Upper lobe of right lung (tissue), 1 donor: ENCODE measurements at regions not wholly inside any gene's neighbourhood (a gene's known extent, or its start where the extent isn't known, plus 50 kb on each side); places are given as distances from the start of the nearest gene placed in this dataset.

Experiments
- ATAC-seq: fragments of 200-7000 bp; cut with Tn5 transposase; one replicate; pipeline ENCODE4 v1.9.1; 2020; ENCODE audit warnings: mild to moderate bottlenecking, moderate library complexity
- DNase-seq: peaks from one replicate; pipeline ENCODE4 v3.0.0-alpha.2; 2020
- H3K27ac ChIP-seq: fragments of 200-600 bp; one replicate; pipeline ENCODE4 v1.8.0; 2022
- H3K27me3 ChIP-seq: fragments of 200-600 bp; one replicate; pipeline ENCODE4 v1.8.0; 2022; ENCODE audit warnings: mild to moderate bottlenecking
- H3K36me3 ChIP-seq: fragments of 200-600 bp; one replicate; pipeline ENCODE4 v1.8.0; 2022
- H3K4me1 ChIP-seq: fragments of 200-600 bp; one replicate; pipeline ENCODE4 v1.8.0; 2022
- H3K4me3 ChIP-seq: fragments of 200-600 bp; one replicate; pipeline ENCODE4 v1.8.0; 2022; ENCODE audit warnings: mild to moderate bottlenecking
- H3K9me3 ChIP-seq: fragments of 200-600 bp; one replicate; pipeline ENCODE4 v1.8.0; 2022
- intact Hi-C: fragments of 100-400 bp; cut with DNase I; formaldehyde crosslinking; loops from one replicate; pipeline ENCODE4 v1.11.0; 2022
- TF ChIP-seq, protein P1 (sequence below): fragments of 200-600 bp; IDR thresholded peaks from one replicate; pipeline ENCODE4 v1.8.0; 2022; ENCODE audit warnings: antibody characterized with exemption
- donor health status: DM: no; HTN: yes; CAD: no; lungs with severe emphysema.

DNA sequence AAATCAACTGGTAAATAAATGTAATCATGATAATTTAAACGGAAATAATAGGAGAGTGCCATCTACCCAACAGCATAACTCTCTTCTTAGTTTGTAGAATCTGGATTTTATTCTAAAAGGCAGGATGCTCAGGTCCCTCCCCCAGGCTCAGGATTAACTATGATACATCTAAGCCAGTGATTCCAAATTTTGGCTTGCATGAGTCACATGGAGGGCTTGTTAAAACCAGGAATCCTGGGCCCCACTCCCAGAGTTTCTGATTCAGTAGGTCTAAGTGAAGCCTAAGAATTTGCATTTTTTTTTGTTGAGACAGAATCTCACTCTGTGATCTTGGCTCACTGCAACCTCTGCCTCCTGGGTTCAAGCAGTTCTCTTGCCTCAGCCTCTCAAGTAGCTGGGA, 62.3 kb upstream of the ZFR start:
- Histone ChIP-seq H3K4me1 (peaks cover 8% of the 10 kb centered on the region), H3K4me3 (no peak overlapping the region), H3K27ac (peak overlapping the region; percentile 7), H3K27me3 (no peaks in the 10 kb centered on the region), H3K36me3 (no peaks in the 10 kb centered on the region), H3K9me3 (no peaks in the 10 kb centered on the region)
- intact Hi-C loops: no loop called here
- ATAC-seq: no peak
- TF ChIP-seq, protein P1, sequence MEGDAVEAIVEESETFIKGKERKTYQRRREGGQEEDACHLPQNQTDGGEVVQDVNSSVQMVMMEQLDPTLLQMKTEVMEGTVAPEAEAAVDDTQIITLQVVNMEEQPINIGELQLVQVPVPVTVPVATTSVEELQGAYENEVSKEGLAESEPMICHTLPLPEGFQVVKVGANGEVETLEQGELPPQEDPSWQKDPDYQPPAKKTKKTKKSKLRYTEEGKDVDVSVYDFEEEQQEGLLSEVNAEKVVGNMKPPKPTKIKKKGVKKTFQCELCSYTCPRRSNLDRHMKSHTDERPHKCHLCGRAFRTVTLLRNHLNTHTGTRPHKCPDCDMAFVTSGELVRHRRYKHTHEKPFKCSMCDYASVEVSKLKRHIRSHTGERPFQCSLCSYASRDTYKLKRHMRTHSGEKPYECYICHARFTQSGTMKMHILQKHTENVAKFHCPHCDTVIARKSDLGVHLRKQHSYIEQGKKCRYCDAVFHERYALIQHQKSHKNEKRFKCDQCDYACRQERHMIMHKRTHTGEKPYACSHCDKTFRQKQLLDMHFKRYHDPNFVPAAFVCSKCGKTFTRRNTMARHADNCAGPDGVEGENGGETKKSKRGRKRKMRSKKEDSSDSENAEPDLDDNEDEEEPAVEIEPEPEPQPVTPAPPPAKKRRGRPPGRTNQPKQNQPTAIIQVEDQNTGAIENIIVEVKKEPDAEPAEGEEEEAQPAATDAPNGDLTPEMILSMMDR: no peak
- no peak for DNase-seq

DNA sequence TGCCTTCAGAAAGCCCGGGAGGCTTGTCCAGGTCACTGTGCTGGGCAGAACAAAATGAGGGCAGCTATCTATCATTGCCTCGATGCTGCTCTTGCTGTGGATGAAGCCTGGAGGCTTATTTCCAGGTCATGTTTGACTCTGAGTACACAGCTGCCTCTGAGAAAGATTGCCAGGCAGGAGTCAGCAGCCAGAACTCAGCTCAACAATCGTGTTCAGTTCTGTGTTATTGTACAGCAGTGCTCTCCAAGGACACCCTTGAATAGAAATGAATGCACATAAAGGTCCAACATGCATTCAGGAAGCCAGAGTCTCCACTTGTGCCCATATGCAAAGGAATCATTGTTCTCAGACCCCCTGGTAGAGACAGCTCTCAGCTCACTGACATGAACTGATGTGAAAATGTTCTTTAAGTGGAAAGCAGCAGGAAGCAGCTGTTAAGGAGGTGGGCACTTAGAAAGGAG, 61.7 kb upstream of the ZFR start:
- Histone ChIP-seq H3K27me3 (no peaks in the 10 kb centered on the region), H3K4me1 (peaks cover 8% of the 10 kb centered on the region), H3K9me3 (no peaks in the 10 kb centered on the region), H3K36me3 (no peaks in the 10 kb centered on the region), H3K4me3 (no peak overlapping the region), H3K27ac (peak overlapping the region; percentile 7)
- TF ChIP-seq, protein P1: no peak
- DNase-seq: no peak
- intact Hi-C loops: no loop called here
- ATAC-seq: peak; percentile 17

DNA sequence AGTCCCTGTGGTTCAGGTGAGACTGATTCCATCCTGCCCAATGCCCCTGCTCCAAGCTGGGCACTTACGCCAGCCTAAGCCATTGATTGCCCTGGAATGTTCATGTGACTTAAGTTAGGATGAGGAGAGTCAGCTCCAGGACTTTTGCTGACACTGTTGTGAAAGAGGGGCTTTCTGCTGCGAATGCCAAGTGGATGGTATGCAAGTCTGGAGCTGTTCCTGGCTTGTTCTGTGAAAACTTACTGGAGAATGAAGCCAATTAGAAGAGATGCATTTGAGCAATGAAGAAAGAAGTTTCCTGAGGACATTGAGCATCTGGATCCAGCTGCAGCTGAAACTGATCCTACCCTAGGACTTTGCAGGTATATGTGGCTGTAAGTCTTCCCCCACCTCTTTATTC, 61.2 kb upstream of the ZFR start:
- ATAC-seq (peak; percentile 26), DNase-seq (no peak)
- no peaks in the 10 kb centered on the region for H3K9me3 ChIP-seq
- H3K27me3 ChIP-seq: no peaks in the 10 kb centered on the region
- H3K27ac ChIP-seq: peak overlapping the region; percentile 7
- intact Hi-C loops: no loop called here
- H3K4me1 ChIP-seq: peaks cover 8% of the 10 kb centered on the region
- no peak overlapping the region for H3K4me3 ChIP-seq
- no peaks in the 10 kb centered on the region for H3K36me3 ChIP-seq
- TF ChIP-seq, protein P1: no peak

DNA sequence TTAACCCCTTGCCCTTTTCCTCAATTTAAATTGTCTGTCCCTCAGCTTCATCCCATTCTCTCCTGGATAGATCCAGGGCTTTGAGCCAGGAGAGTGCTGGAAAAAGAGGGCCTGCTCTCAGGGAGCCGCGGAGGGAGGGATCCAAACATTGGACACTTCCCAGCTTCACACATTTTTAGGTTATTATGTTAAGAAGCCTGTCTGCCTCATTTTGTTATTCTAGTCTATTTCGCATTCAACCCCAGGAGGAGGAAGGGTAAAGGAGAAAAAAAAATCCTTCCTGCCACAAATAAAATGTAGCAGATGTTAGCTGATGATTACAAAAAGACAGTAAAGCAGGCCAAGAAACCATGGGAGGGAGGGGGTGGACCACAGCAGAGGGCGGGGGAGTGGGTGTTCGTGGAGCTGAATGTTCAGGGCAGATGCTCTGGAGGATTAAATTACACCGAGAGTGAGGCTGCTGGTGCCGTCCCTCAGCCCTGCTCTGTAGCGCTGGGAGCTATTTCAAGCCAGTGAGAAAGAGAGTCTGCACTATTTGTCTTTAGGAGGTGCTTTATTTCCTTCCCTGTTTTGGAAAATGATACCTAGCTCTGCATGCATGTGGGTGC, 60.6 kb upstream of the ZFR start:
- H3K4me3 ChIP-seq: no peak overlapping the region
- intact Hi-C loops: no loop called here

DNA sequence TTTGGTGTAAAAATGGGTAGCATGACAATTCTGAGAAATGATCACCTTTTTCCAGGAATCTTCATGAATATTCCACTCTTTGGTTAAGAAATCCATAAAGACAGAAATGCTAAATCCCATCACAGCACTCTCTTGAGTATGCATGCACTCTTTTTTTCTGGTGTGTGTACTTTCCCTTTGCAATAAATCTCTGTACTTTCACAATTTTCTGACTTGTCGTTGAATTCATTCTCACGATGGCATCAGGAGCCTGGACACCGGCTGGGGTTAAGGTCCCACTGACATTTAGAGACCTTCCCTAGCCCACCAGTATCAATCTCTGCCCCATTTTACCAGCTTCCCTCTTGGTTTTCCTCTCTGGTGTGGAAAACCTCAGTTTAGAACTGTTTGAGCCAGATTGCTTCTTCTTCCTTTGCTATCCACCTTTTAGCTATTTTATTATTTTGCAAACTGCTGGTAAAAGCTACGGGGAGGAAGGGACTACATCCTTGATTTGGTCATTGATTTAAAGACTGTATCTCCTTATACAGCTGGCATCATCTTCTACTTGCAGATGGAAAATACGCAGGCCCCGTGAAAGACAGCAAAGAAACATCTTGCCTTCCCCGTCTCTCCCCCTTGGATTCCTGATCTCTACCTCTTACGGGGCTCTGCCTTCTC, 59.9 kb upstream of the ZFR start:
- Histone ChIP-seq H3K9me3 (no peaks in the 10 kb centered on the region), H3K36me3 (no peaks in the 10 kb centered on the region), H3K27me3 (no peaks in the 10 kb centered on the region), H3K27ac (peak overlapping the region; percentile 30), H3K4me1 (peaks cover 8% of the 10 kb centered on the region), H3K4me3 (no peak overlapping the region)
- intact Hi-C loops: no loop called here
- ATAC-seq: no peak
- no peak for DNase-seq
- TF ChIP-seq, protein P1: no peak

More for the DNA sequence above, 60.6 kb upstream of the ZFR start:
- DNase-seq (no peak), ATAC-seq (peak; percentile 65)
- no peaks in the 10 kb centered on the region for H3K27me3 ChIP-seq
- peak overlapping the region; percentile 30 for H3K27ac ChIP-seq
- TF ChIP-seq, protein P1: no peak
- no peaks in the 10 kb centered on the region for H3K9me3 ChIP-seq
- H3K36me3 ChIP-seq: no peaks in the 10 kb centered on the region
- peaks cover 8% of the 10 kb centered on the region for H3K4me1 ChIP-seq
